ENCODE measurements at regions not wholly inside any gene's neighbourhood (a gene's known extent, or its start where the extent isn't known, plus 50 kb on each side); places are given as distances from the start of the nearest gene placed in this dataset.

DNA sequence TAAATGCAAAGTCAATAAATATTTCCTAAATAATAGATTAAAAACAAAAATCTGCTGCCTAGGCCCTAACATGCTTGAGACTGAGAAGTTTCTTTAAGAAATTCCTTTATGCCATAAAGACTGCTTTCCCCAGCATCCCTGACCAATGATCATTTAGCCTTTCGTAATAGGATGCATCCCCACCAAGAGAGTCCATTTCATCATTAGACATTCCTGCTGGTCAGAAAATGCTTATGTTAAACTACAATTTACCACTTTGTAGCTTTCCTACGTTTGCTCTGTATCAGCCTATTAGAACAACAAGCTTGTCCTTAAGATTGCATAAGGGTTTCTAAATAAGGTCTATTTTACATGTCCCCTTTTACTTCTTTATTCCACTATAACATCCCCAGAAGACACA is 59.8 kb upstream of the HSF2 start (continued):
- TF ChIP-seq, protein P1, sequence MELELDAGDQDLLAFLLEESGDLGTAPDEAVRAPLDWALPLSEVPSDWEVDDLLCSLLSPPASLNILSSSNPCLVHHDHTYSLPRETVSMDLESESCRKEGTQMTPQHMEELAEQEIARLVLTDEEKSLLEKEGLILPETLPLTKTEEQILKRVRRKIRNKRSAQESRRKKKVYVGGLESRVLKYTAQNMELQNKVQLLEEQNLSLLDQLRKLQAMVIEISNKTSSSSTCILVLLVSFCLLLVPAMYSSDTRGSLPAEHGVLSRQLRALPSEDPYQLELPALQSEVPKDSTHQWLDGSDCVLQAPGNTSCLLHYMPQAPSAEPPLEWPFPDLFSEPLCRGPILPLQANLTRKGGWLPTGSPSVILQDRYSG (tag; conservative IDR thresholded peaks at IDR 0.05; ENCODE audit: low read depth): no peak
- TF ChIP-seq ZFP1 (CRISPR knock-in tag; IDR thresholded peaks at IDR 0.05) (no peak), ZNF121 (CRISPR knock-in tag; conservative IDR thresholded peaks at IDR 0.05) (no peak), NFRKB (IDR thresholded peaks at IDR 0.05; ENCODE audit: low read depth) (no peak), KDM2B (CRISPR knock-in tag; IDR thresholded peaks at IDR 0.05) (no peak), LARP7 (IDR thresholded peaks at IDR 0.05) (no peak), MTA1 (IDR thresholded peaks at IDR 0.05; ENCODE audit: borderline replicate concordance) (no peak), DMBX1 (CRISPR knock-in tag; IDR thresholded peaks at IDR 0.05; ENCODE audit: borderline replicate concordance) (no peak), HMG20B (CRISPR knock-in tag; IDR thresholded peaks at IDR 0.05) (no peak)
- TF ChIP-seq, protein P2, sequence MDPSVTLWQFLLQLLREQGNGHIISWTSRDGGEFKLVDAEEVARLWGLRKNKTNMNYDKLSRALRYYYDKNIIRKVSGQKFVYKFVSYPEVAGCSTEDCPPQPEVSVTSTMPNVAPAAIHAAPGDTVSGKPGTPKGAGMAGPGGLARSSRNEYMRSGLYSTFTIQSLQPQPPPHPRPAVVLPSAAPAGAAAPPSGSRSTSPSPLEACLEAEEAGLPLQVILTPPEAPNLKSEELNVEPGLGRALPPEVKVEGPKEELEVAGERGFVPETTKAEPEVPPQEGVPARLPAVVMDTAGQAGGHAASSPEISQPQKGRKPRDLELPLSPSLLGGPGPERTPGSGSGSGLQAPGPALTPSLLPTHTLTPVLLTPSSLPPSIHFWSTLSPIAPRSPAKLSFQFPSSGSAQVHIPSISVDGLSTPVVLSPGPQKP (CRISPR knock-in tag; IDR thresholded peaks at IDR 0.05): no peak

DNA sequence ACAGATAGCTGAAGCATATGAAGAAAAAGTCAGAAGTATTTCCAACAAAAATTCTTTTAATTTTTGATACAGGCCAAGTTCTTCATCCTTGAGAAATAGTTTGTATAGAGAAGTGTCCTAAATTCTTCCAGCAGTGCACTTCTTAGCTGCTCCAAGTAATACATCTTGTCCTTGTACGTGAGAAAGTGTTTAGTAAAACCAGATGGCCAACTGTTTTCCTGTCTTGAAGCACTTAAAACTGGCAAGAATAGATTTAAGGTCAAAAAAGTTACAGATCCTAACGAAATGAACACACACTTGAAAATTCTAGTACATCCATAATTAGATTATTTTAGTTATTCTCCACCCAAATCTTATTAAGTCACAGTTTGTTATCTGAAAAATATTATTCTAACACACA is 52.2 kb upstream of the HSF2 start:
- DNase-seq (ENCODE audit: extremely low read depth in 1 of 4, low spot score in 3 of 4): no peak
- in situ Hi-C loops (cut with MboI): no loop called here
- no peak for ATAC-seq
- Histone ChIP-seq H3K27ac (ENCODE audit: extremely low read depth, low read depth, low read length) (no peak overlapping the region), H3K4me3 (no peak overlapping the region), H3K9me1 (ENCODE audit: control insufficient read depth, insufficient read depth, low read length) (no peaks in the 10 kb centered on the region), H2AFZ (ENCODE audit: low read depth, low read length) (no peak overlapping the region), H4K20me1 (replicated peaks; ENCODE audit: control insufficient read depth, insufficient read depth, low read length) (no peaks in the 10 kb centered on the region), H3K27me3 (ENCODE audit: control insufficient read depth in 2 of 2, insufficient read depth in 2 of 2, low read length in 2 of 2) (no peaks in the 10 kb centered on the region), H3K79me2 (ENCODE audit: control insufficient read depth, insufficient read depth, low read length) (no peaks in the 10 kb centered on the region), H3K4me1 (replicated peaks in 1 of 2; ENCODE audit: control insufficient read depth in 2 of 2, insufficient read depth in 2 of 2, low read length in 2 of 2) (no peaks in the 10 kb centered on the region), H3K36me3 (ENCODE audit: control insufficient read depth, insufficient read depth, low read length) (no peaks in the 10 kb centered on the region), H3K9me3 (replicated peaks; ENCODE audit: control insufficient read depth, insufficient read depth, low read depth, low read length) (no peaks in the 10 kb centered on the region), H3K4me2 (ENCODE audit: insufficient read depth, low read length) (no peak overlapping the region), H3K9ac (ENCODE audit: insufficient read depth in 1 of 2, low read depth in 2 of 2, low read length in 2 of 2) (no peak overlapping the region)
- FAIRE-seq: no peak
- POLR2A ChIA-PET: no interaction called here
- CTCF ChIA-PET (ENCODE audit: low intra/inter-chr PET ratio): no interaction called here
- intact Hi-C loops (cut with micrococcal nuclease): no loop called here
- no TSS peak for BruUV-seq (replicated peaks)
- 3% methylated on average over 2 of the region's 2 CpGs for WGBS (ENCODE audit: insufficient coverage, low coverage, missing lambda C conversion rate)
- TF ChIP-seq, protein P3, sequence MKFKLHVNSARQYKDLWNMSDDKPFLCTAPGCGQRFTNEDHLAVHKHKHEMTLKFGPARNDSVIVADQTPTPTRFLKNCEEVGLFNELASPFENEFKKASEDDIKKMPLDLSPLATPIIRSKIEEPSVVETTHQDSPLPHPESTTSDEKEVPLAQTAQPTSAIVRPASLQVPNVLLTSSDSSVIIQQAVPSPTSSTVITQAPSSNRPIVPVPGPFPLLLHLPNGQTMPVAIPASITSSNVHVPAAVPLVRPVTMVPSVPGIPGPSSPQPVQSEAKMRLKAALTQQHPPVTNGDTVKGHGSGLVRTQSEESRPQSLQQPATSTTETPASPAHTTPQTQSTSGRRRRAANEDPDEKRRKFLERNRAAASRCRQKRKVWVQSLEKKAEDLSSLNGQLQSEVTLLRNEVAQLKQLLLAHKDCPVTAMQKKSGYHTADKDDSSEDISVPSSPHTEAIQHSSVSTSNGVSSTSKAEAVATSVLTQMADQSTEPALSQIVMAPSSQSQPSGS (CRISPR knock-in tag; IDR thresholded peaks at IDR 0.05): no peak
- TF ChIP-seq CHD1 (IDR thresholded peaks at IDR 0.05; ENCODE audit: low read length) (no peak), MTA1 (IDR thresholded peaks at IDR 0.05; ENCODE audit: borderline replicate concordance) (no peak), TFAM (CRISPR knock-in tag; conservative IDR thresholded peaks at IDR 0.05) (no peak), BRD9 (IDR thresholded peaks at IDR 0.05; ENCODE audit: low read depth, partially characterized antibody) (no peak), FIP1L1 (IDR thresholded peaks at IDR 0.05; ENCODE audit: low read depth, low read length, poor library complexity, severe bottlenecking) (no peak), TRIM24 (IDR thresholded peaks at IDR 0.05) (no peak), SP2 (IDR thresholded peaks at IDR 0.05; ENCODE audit: extremely low read depth, low read depth, low read length, poor library complexity, severe bottlenecking) (no peak)
- TF ChIP-seq, protein P4, sequence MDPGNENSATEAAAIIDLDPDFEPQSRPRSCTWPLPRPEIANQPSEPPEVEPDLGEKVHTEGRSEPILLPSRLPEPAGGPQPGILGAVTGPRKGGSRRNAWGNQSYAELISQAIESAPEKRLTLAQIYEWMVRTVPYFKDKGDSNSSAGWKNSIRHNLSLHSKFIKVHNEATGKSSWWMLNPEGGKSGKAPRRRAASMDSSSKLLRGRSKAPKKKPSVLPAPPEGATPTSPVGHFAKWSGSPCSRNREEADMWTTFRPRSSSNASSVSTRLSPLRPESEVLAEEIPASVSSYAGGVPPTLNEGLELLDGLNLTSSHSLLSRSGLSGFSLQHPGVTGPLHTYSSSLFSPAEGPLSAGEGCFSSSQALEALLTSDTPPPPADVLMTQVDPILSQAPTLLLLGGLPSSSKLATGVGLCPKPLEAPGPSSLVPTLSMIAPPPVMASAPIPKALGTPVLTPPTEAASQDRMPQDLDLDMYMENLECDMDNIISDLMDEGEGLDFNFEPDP (CRISPR knock-in tag; IDR thresholded peaks at IDR 0.05): no peak

Measured in K562 (cell line).